ENCODE measurements at regions not wholly inside any gene's neighbourhood (a gene's known extent, or its start where the extent isn't known, plus 50 kb on each side); places are given as distances from the start of the nearest gene placed in this dataset.
A peak's percentile ranks its signal among the peaks of the same experiment; 100 is the strongest.

- Histone ChIP-seq H3K9me3 (ENCODE audit: control insufficient read depth in 1 of 2, low read length in 2 of 2) (no peaks in the 10 kb centered on the region), H3K27ac (ENCODE audit: low read depth, low read length) (no peak overlapping the region), H3K9ac (ENCODE audit: low read depth in 1 of 2, low read length in 2 of 2) (no peak overlapping the region), H3K27me3 (ENCODE audit: control insufficient read depth in 1 of 2, insufficient read depth in 2 of 2, low read length in 2 of 2) (no peaks in the 10 kb centered on the region), H3K4me1 (ENCODE audit: control insufficient read depth in 1 of 2, insufficient read depth in 2 of 2, low read length in 2 of 2) (no peaks in the 10 kb centered on the region), H3K4me3 (ENCODE audit: low read depth in 1 of 2, low read length in 2 of 2) (no peak overlapping the region), H3K36me3 (ENCODE audit: control insufficient read depth in 1 of 2, insufficient read depth in 2 of 2, low read length in 2 of 2) (no peaks in the 10 kb centered on the region)
Observed at GRCh38 chr9:134537951-134538641, 103.5 kb upstream of the COL5A1 start.

- Histone ChIP-seq H3K4me3 (ENCODE audit: low read depth in 1 of 2, low read length in 2 of 2) (no peak overlapping the region), H3K4me1 (ENCODE audit: control insufficient read depth in 1 of 2, insufficient read depth in 2 of 2, low read length in 2 of 2) (no peaks in the 10 kb centered on the region), H3K9me3 (ENCODE audit: control insufficient read depth in 1 of 2, low read length in 2 of 2) (no peaks in the 10 kb centered on the region), H3K27me3 (ENCODE audit: control insufficient read depth in 1 of 2, insufficient read depth in 2 of 2, low read length in 2 of 2) (no peaks in the 10 kb centered on the region), H3K36me3 (ENCODE audit: control insufficient read depth in 1 of 2, insufficient read depth in 2 of 2, low read length in 2 of 2) (no peaks in the 10 kb centered on the region), H3K27ac (ENCODE audit: low read depth, low read length) (no peak overlapping the region), H3K9ac (ENCODE audit: low read depth in 1 of 2, low read length in 2 of 2) (no peak overlapping the region)
Observed at GRCh38 chr9:134538856-134539566, 102.6 kb upstream of the COL5A1 start.

GRCh38 chr9:134539586-134540194 lies 101.9 kb upstream of the COL5A1 start:
- H3K4me3 ChIP-seq (ENCODE audit: low read depth in 1 of 2, low read length in 2 of 2) = no peak overlapping the region
- H3K36me3 ChIP-seq (ENCODE audit: control insufficient read depth in 1 of 2, insufficient read depth in 2 of 2, low read length in 2 of 2) = no peaks in the 10 kb centered on the region
- H3K4me1 ChIP-seq (ENCODE audit: control insufficient read depth in 1 of 2, insufficient read depth in 2 of 2, low read length in 2 of 2) = no peaks in the 10 kb centered on the region
- peak overlapping the region; percentile 6 for H3K27ac ChIP-seq (ENCODE audit: low read depth, low read length)
- no peaks in the 10 kb centered on the region for H3K27me3 ChIP-seq (ENCODE audit: control insufficient read depth in 1 of 2, insufficient read depth in 2 of 2, low read length in 2 of 2)
- no peak overlapping the region for H3K9ac ChIP-seq (ENCODE audit: low read depth in 1 of 2, low read length in 2 of 2)
- H3K9me3 ChIP-seq (ENCODE audit: control insufficient read depth in 1 of 2, low read length in 2 of 2) = no peaks in the 10 kb centered on the region

- Histone ChIP-seq H3K36me3 (ENCODE audit: control insufficient read depth in 1 of 2, insufficient read depth in 2 of 2, low read length in 2 of 2) (no peaks in the 10 kb centered on the region), H3K4me1 (ENCODE audit: control insufficient read depth in 1 of 2, insufficient read depth in 2 of 2, low read length in 2 of 2) (peaks cover 0 to 2% of the 10 kb centered on the region in 2 donors), H3K27me3 (ENCODE audit: control insufficient read depth in 1 of 2, insufficient read depth in 2 of 2, low read length in 2 of 2) (no peaks in the 10 kb centered on the region), H3K4me3 (ENCODE audit: low read depth in 1 of 2, low read length in 2 of 2) (no peak overlapping the region), H3K27ac (ENCODE audit: low read depth, low read length) (no peak overlapping the region), H3K9me3 (ENCODE audit: control insufficient read depth in 1 of 2, low read length in 2 of 2) (no peaks in the 10 kb centered on the region), H3K9ac (ENCODE audit: low read depth in 1 of 2, low read length in 2 of 2) (no peak overlapping the region)
Observed at GRCh38 chr9:134540276-134541096, 101.1 kb upstream of the COL5A1 start.

- Histone ChIP-seq H3K4me1 (ENCODE audit: control insufficient read depth in 1 of 2, insufficient read depth in 2 of 2, low read length in 2 of 2) (peaks cover 0 to 3% of the 10 kb centered on the region in 2 donors), H3K36me3 (ENCODE audit: control insufficient read depth in 1 of 2, insufficient read depth in 2 of 2, low read length in 2 of 2) (no peaks in the 10 kb centered on the region), H3K27me3 (ENCODE audit: control insufficient read depth in 1 of 2, insufficient read depth in 2 of 2, low read length in 2 of 2) (no peaks in the 10 kb centered on the region), H3K9me3 (ENCODE audit: control insufficient read depth in 1 of 2, low read length in 2 of 2) (no peaks in the 10 kb centered on the region), H3K27ac (ENCODE audit: low read depth, low read length) (no peak overlapping the region), H3K9ac (ENCODE audit: low read depth in 1 of 2, low read length in 2 of 2) (no peak overlapping the region), H3K4me3 (ENCODE audit: low read depth in 1 of 2, low read length in 2 of 2) (no peak overlapping the region)
Observed at GRCh38 chr9:134541097-134541747, 100.4 kb upstream of the COL5A1 start.

GRCh38 chr9:134544388-134545214 lies 97.0 kb upstream of the COL5A1 start:
- Histone ChIP-seq H3K36me3 (ENCODE audit: control insufficient read depth in 1 of 2, insufficient read depth in 2 of 2, low read length in 2 of 2) (no peaks in the 10 kb centered on the region), H3K4me1 (ENCODE audit: control insufficient read depth in 1 of 2, insufficient read depth in 2 of 2, low read length in 2 of 2) (peaks cover 0 to 3% of the 10 kb centered on the region in 2 donors), H3K9ac (ENCODE audit: low read depth in 1 of 2, low read length in 2 of 2) (no peak overlapping the region), H3K4me3 (ENCODE audit: low read depth in 1 of 2, low read length in 2 of 2) (no peak overlapping the region), H3K27ac (ENCODE audit: low read depth, low read length) (peak overlapping the region; percentile 15), H3K9me3 (ENCODE audit: control insufficient read depth in 1 of 2, low read length in 2 of 2) (no peaks in the 10 kb centered on the region), H3K27me3 (ENCODE audit: control insufficient read depth in 1 of 2, insufficient read depth in 2 of 2, low read length in 2 of 2) (no peaks in the 10 kb centered on the region)

GRCh38 chr9:134545215-134545542 lies 96.4 kb upstream of the COL5A1 start:
- Histone ChIP-seq H3K27me3 (ENCODE audit: control insufficient read depth in 1 of 2, insufficient read depth in 2 of 2, low read length in 2 of 2) (no peaks in the 10 kb centered on the region), H3K9me3 (ENCODE audit: control insufficient read depth in 1 of 2, low read length in 2 of 2) (no peaks in the 10 kb centered on the region)

GRCh38 chr9:134545543-134546245 lies 95.9 kb upstream of the COL5A1 start:
- Histone ChIP-seq H3K4me1 (ENCODE audit: control insufficient read depth in 1 of 2, insufficient read depth in 2 of 2, low read length in 2 of 2) (peaks cover 0 to 3% of the 10 kb centered on the region in 2 donors), H3K9ac (ENCODE audit: low read depth in 1 of 2, low read length in 2 of 2) (peak overlapping the region in 1 of 2 donors; percentile 15), H3K27ac (ENCODE audit: low read depth, low read length) (peak overlapping the region; percentile 43), H3K9me3 (ENCODE audit: control insufficient read depth in 1 of 2, low read length in 2 of 2) (no peaks in the 10 kb centered on the region), H3K4me3 (ENCODE audit: low read depth in 1 of 2, low read length in 2 of 2) (no peak overlapping the region), H3K27me3 (ENCODE audit: control insufficient read depth in 1 of 2, insufficient read depth in 2 of 2, low read length in 2 of 2) (no peaks in the 10 kb centered on the region), H3K36me3 (ENCODE audit: control insufficient read depth in 1 of 2, insufficient read depth in 2 of 2, low read length in 2 of 2) (no peaks in the 10 kb centered on the region)

More at GRCh38 chr9:134545215-134545542, 96.4 kb upstream of the COL5A1 start:
- Histone ChIP-seq H3K36me3 (ENCODE audit: control insufficient read depth in 1 of 2, insufficient read depth in 2 of 2, low read length in 2 of 2) (no peaks in the 10 kb centered on the region), H3K4me3 (ENCODE audit: low read depth in 1 of 2, low read length in 2 of 2) (no peak overlapping the region), H3K4me1 (ENCODE audit: control insufficient read depth in 1 of 2, insufficient read depth in 2 of 2, low read length in 2 of 2) (peaks cover 0 to 3% of the 10 kb centered on the region in 2 donors), H3K27ac (ENCODE audit: low read depth, low read length) (peak overlapping the region; percentile 15), H3K9ac (ENCODE audit: low read depth in 1 of 2, low read length in 2 of 2) (no peak overlapping the region)

All from duodenal mucosa (tissue), 2 donors.